ENCODE measurements at regions not wholly inside any gene's neighbourhood (a gene's known extent, or its start where the extent isn't known, plus 50 kb on each side); places are given as distances from the start of the nearest gene placed in this dataset.

GRCh38 chr15:91473894-91474545 is 374.0 kb downstream of the SV2B start:
- Histone ChIP-seq H3K36me3 (ENCODE audit: control insufficient read depth in 2 of 2, insufficient read depth in 2 of 2, low read length in 1 of 2) (no peaks in the 10 kb centered on the region), H3K4me1 (ENCODE audit: control insufficient read depth in 2 of 2, insufficient read depth in 2 of 2, low read length in 2 of 2) (peaks cover 17 to 40% of the 10 kb centered on the region in 2 donors), H3K27me3 (ENCODE audit: control insufficient read depth in 2 of 2, insufficient read depth in 1 of 2, low read length in 1 of 2) (no peaks in the 10 kb centered on the region), H3K4me3 (ENCODE audit: low read length in 2 of 2) (no peak overlapping the region), H3K27ac (ENCODE audit: low read depth in 1 of 2, low read length in 1 of 2) (no peak overlapping the region), H3K9me3 (ENCODE audit: control insufficient read depth in 2 of 2, insufficient read depth in 1 of 2, low read length in 1 of 2) (peaks cover 0 to 6% of the 10 kb centered on the region in 2 donors)
- no peak for DNase-seq (ENCODE audit: low read depth in 6 of 9, low spot score in 9 of 9)
- WGBS, result 86% methylated on average over 3 of the region's 3 CpGs

- Histone ChIP-seq H3K4me3 (ENCODE audit: low read length in 2 of 2) (no peak overlapping the region), H3K27ac (ENCODE audit: low read depth in 1 of 2, low read length in 1 of 2) (no peak overlapping the region), H3K4me1 (ENCODE audit: control insufficient read depth in 2 of 2, insufficient read depth in 2 of 2, low read length in 2 of 2) (peaks cover 8 to 29% of the 10 kb centered on the region in 2 donors), H3K9me3 (ENCODE audit: control insufficient read depth in 2 of 2, insufficient read depth in 1 of 2, low read length in 1 of 2) (peaks cover 0 to 3% of the 10 kb centered on the region in 2 donors), H3K36me3 (ENCODE audit: control insufficient read depth in 2 of 2, insufficient read depth in 2 of 2, low read length in 1 of 2) (no peaks in the 10 kb centered on the region), H3K27me3 (ENCODE audit: control insufficient read depth in 2 of 2, insufficient read depth in 1 of 2, low read length in 1 of 2) (no peaks in the 10 kb centered on the region)
- 97% methylated on average over 5 of the region's 5 CpGs for WGBS
- no peak for DNase-seq (ENCODE audit: low read depth in 6 of 9, low spot score in 9 of 9)
Measured at GRCh38 chr15:91476861-91477260, 376.6 kb upstream of the SLCO3A1 start.

- 18% methylated on average over 6 of the region's 6 CpGs for WGBS
- no peaks in the 10 kb centered on the region for H3K36me3 ChIP-seq (ENCODE audit: control insufficient read depth in 2 of 2, insufficient read depth in 2 of 2, low read length in 1 of 2)
- H3K4me1 ChIP-seq (ENCODE audit: control insufficient read depth in 2 of 2, insufficient read depth in 2 of 2, low read length in 2 of 2), result peaks cover 3 to 33% of the 10 kb centered on the region in 2 donors
- H3K27ac ChIP-seq (ENCODE audit: low read depth in 1 of 2, low read length in 1 of 2), result peak overlapping the region in 1 of 2 donors; percentile 1
- no peaks in the 10 kb centered on the region for H3K27me3 ChIP-seq (ENCODE audit: control insufficient read depth in 2 of 2, insufficient read depth in 1 of 2, low read length in 1 of 2)
- H3K4me3 ChIP-seq (ENCODE audit: low read length in 2 of 2), result no peak overlapping the region
- no peaks in the 10 kb centered on the region for H3K9me3 ChIP-seq (ENCODE audit: control insufficient read depth in 2 of 2, insufficient read depth in 1 of 2, low read length in 1 of 2)
- peak in 1 of 9 donors; percentile 37 for DNase-seq (ENCODE audit: low read depth in 6 of 9, low spot score in 9 of 9)
Measured at GRCh38 chr15:91478717-91479191, 374.8 kb upstream of the SLCO3A1 start.

GRCh38 chr15:91480426-91480825 is 373.1 kb upstream of the SLCO3A1 start:
- DNase-seq (ENCODE audit: low read depth in 6 of 9, low spot score in 9 of 9), result no peak
- no peak overlapping the region for H3K27ac ChIP-seq (ENCODE audit: low read depth in 1 of 2, low read length in 1 of 2)
- no peaks in the 10 kb centered on the region for H3K36me3 ChIP-seq (ENCODE audit: control insufficient read depth in 2 of 2, insufficient read depth in 2 of 2, low read length in 1 of 2)
- H3K9me3 ChIP-seq (ENCODE audit: control insufficient read depth in 2 of 2, insufficient read depth in 1 of 2, low read length in 1 of 2), result no peaks in the 10 kb centered on the region
- H3K27me3 ChIP-seq (ENCODE audit: control insufficient read depth in 2 of 2, insufficient read depth in 1 of 2, low read length in 1 of 2), result no peaks in the 10 kb centered on the region
- 95% methylated on average over 4 of the region's 4 CpGs for WGBS
- peaks cover 3 to 50% of the 10 kb centered on the region in 2 donors for H3K4me1 ChIP-seq (ENCODE audit: control insufficient read depth in 2 of 2, insufficient read depth in 2 of 2, low read length in 2 of 2)
- no peak overlapping the region for H3K4me3 ChIP-seq (ENCODE audit: low read length in 2 of 2)

GRCh38 chr15:91482799-91483198 is 370.7 kb upstream of the SLCO3A1 start:
- no peaks in the 10 kb centered on the region for H3K36me3 ChIP-seq (ENCODE audit: control insufficient read depth in 2 of 2, insufficient read depth in 2 of 2, low read length in 1 of 2)
- H3K27ac ChIP-seq (ENCODE audit: low read depth in 1 of 2, low read length in 1 of 2), result peak overlapping the region in 1 of 2 donors; percentile 40
- DNase-seq (ENCODE audit: low read depth in 6 of 9, low spot score in 9 of 9), result peak in 3 of 9 donors; percentile 31 to 67 (median 49)
- WGBS, result 31% methylated on average over 1 of the region's 1 CpG
- H3K4me1 ChIP-seq (ENCODE audit: control insufficient read depth in 2 of 2, insufficient read depth in 2 of 2, low read length in 2 of 2), result peaks cover 3 to 48% of the 10 kb centered on the region in 2 donors
- H3K27me3 ChIP-seq (ENCODE audit: control insufficient read depth in 2 of 2, insufficient read depth in 1 of 2, low read length in 1 of 2), result no peaks in the 10 kb centered on the region
- peaks cover 0 to 7% of the 10 kb centered on the region in 2 donors for H3K9me3 ChIP-seq (ENCODE audit: control insufficient read depth in 2 of 2, insufficient read depth in 1 of 2, low read length in 1 of 2)
- no peak overlapping the region for H3K4me3 ChIP-seq (ENCODE audit: low read length in 2 of 2)

GRCh38 chr15:91484141-91484540 is 369.4 kb upstream of the SLCO3A1 start:
- 89% methylated on average over 1 of the region's 1 CpG for WGBS
- DNase-seq (ENCODE audit: low read depth in 6 of 9, low spot score in 9 of 9), result no peak
- H3K4me1 ChIP-seq (ENCODE audit: control insufficient read depth in 2 of 2, insufficient read depth in 2 of 2, low read length in 2 of 2), result peaks cover 3 to 42% of the 10 kb centered on the region in 2 donors
- no peak overlapping the region for H3K27ac ChIP-seq (ENCODE audit: low read depth in 1 of 2, low read length in 1 of 2)
- H3K4me3 ChIP-seq (ENCODE audit: low read length in 2 of 2), result no peak overlapping the region
- H3K9me3 ChIP-seq (ENCODE audit: control insufficient read depth in 2 of 2, insufficient read depth in 1 of 2, low read length in 1 of 2), result peaks cover 0 to 7% of the 10 kb centered on the region in 2 donors
- no peaks in the 10 kb centered on the region for H3K36me3 ChIP-seq (ENCODE audit: control insufficient read depth in 2 of 2, insufficient read depth in 2 of 2, low read length in 1 of 2)
- no peaks in the 10 kb centered on the region for H3K27me3 ChIP-seq (ENCODE audit: control insufficient read depth in 2 of 2, insufficient read depth in 1 of 2, low read length in 1 of 2)

GRCh38 chr15:91488452-91488851 is 365.1 kb upstream of the SLCO3A1 start:
- no peaks in the 10 kb centered on the region for H3K27me3 ChIP-seq (ENCODE audit: control insufficient read depth in 2 of 2, insufficient read depth in 1 of 2, low read length in 1 of 2)
- H3K4me1 ChIP-seq (ENCODE audit: control insufficient read depth in 2 of 2, insufficient read depth in 2 of 2, low read length in 2 of 2), result peaks cover 0 to 20% of the 10 kb centered on the region in 2 donors
- H3K36me3 ChIP-seq (ENCODE audit: control insufficient read depth in 2 of 2, insufficient read depth in 2 of 2, low read length in 1 of 2), result no peaks in the 10 kb centered on the region
- H3K9me3 ChIP-seq (ENCODE audit: control insufficient read depth in 2 of 2, insufficient read depth in 1 of 2, low read length in 1 of 2), result peaks cover 0 to 7% of the 10 kb centered on the region in 2 donors
- H3K4me3 ChIP-seq (ENCODE audit: low read length in 2 of 2), result no peak overlapping the region
- WGBS, result 82% methylated on average over 4 of the region's 4 CpGs
- no peak overlapping the region for H3K27ac ChIP-seq (ENCODE audit: low read depth in 1 of 2, low read length in 1 of 2)
- DNase-seq (ENCODE audit: low read depth in 6 of 9, low spot score in 9 of 9), result no peak

GRCh38 chr15:91490211-91490610 is 363.3 kb upstream of the SLCO3A1 start:
- 98% methylated on average over 2 of the region's 2 CpGs for WGBS
- Histone ChIP-seq H3K9me3 (ENCODE audit: control insufficient read depth in 2 of 2, insufficient read depth in 1 of 2, low read length in 1 of 2) (peaks cover 0 to 7% of the 10 kb centered on the region in 2 donors), H3K36me3 (ENCODE audit: control insufficient read depth in 2 of 2, insufficient read depth in 2 of 2, low read length in 1 of 2) (no peaks in the 10 kb centered on the region), H3K4me1 (ENCODE audit: control insufficient read depth in 2 of 2, insufficient read depth in 2 of 2, low read length in 2 of 2) (peaks cover 0 to 4% of the 10 kb centered on the region in 2 donors), H3K4me3 (ENCODE audit: low read length in 2 of 2) (no peak overlapping the region), H3K27me3 (ENCODE audit: control insufficient read depth in 2 of 2, insufficient read depth in 1 of 2, low read length in 1 of 2) (no peaks in the 10 kb centered on the region), H3K27ac (ENCODE audit: low read depth in 1 of 2, low read length in 1 of 2) (no peak overlapping the region)
- no peak for DNase-seq (ENCODE audit: low read depth in 6 of 9, low spot score in 9 of 9)

GRCh38 chr15:91491101-91491950 is 362.2 kb upstream of the SLCO3A1 start:
- H3K36me3 ChIP-seq (ENCODE audit: control insufficient read depth in 2 of 2, insufficient read depth in 2 of 2, low read length in 1 of 2), result no peaks in the 10 kb centered on the region
- no peak for DNase-seq (ENCODE audit: low read depth in 6 of 9, low spot score in 9 of 9)
- 85% methylated on average over 6 of the region's 6 CpGs for WGBS
- no peak overlapping the region for H3K27ac ChIP-seq (ENCODE audit: low read depth in 1 of 2, low read length in 1 of 2)
- no peak overlapping the region for H3K4me3 ChIP-seq (ENCODE audit: low read length in 2 of 2)
- H3K9me3 ChIP-seq (ENCODE audit: control insufficient read depth in 2 of 2, insufficient read depth in 1 of 2, low read length in 1 of 2), result peaks cover 0 to 7% of the 10 kb centered on the region in 2 donors
- no peaks in the 10 kb centered on the region for H3K27me3 ChIP-seq (ENCODE audit: control insufficient read depth in 2 of 2, insufficient read depth in 1 of 2, low read length in 1 of 2)
- no peaks in the 10 kb centered on the region for H3K4me1 ChIP-seq (ENCODE audit: control insufficient read depth in 2 of 2, insufficient read depth in 2 of 2, low read length in 2 of 2)
